Endothelial cell of umbilical vein (primary cell): ENCODE measurements at regions not wholly inside any gene's neighbourhood (a gene's known extent, or its start where the extent isn't known, plus 50 kb on each side); places are given as distances from the start of the nearest gene placed in this dataset.

Experiments
- BruUV-seq: library from RNA; stranded (reverse); fragments of 400-500 nt; replicated peaks from 2 replicates; lab custom pipeline; 2021; lab: Mats Ljungman, UMichigan
- CTCF ChIA-PET: fragments of 300-600, 350-600 bp; sonication (Branson Sonifier 250); formaldehyde crosslinking; loops from one replicate; lab custom pipeline; 2021; ENCODE audit warnings: antibody characterized with exemption, inconsistent platforms; lab: Charles Lee
- POLR2A ChIA-PET: fragments of 300-600, 350-600 bp; sonication (Branson Sonifier 250); formaldehyde crosslinking; loops from one replicate; lab custom pipeline; 2021; ENCODE audit warnings: antibody characterized with exemption, inconsistent platforms; lab: Charles Lee
- DNase-seq: peaks from one replicate; pipeline ENCODE4 v3.0.0-alpha.2; 2011; ENCODE audit warnings: low read depth, low spot score
- FAIRE-seq: peaks from 2 replicates; lab custom pipeline; 2011; peaks lifted over from hg19 to GRCh38; lab: Jason Lieb, UNC
- H2AFZ ChIP-seq: 2 replicates; pipeline ENCODE4 v1.6.0; 2012; ENCODE audit warnings: low read depth, low read length, control low read depth, inconsistent platforms
- H3K27ac ChIP-seq: 2 replicates; pipeline ENCODE4 v1.5.1; 2011; ENCODE audit warnings: low read depth, mild to moderate bottlenecking, control low read depth, low read length, moderate library complexity; ENCODE audit not compliant: insufficient read depth
- H3K27me3 ChIP-seq, 2 experiments: 2 replicates each; pipeline versions ENCODE4 v1.6.0 to v1.6.1; 2011; ENCODE audit warnings: low read length in 2 of 2, mixed read lengths in 1 of 2; ENCODE audit not compliant: control insufficient read depth in 2 of 2, insufficient read depth in 2 of 2
- H3K36me3 ChIP-seq, 2 experiments: 2 replicates in 1 of 2; 3 replicates in 1 of 2; pipeline ENCODE4 v1.5.1; 2011; ENCODE audit warnings: low read length in 2 of 2, mild to moderate bottlenecking in 1 of 2, moderate library complexity in 1 of 2; ENCODE audit not compliant: control insufficient read depth in 2 of 2, insufficient read depth in 2 of 2; ENCODE audit errors: extremely low read depth in 1 of 2
- H3K4me1 ChIP-seq: 3 replicates; pipeline ENCODE4 v1.5.1; 2011; ENCODE audit warnings: mild to moderate bottlenecking, low read length; ENCODE audit not compliant: control insufficient read depth, insufficient read depth; ENCODE audit errors: extremely low read depth
- H3K4me2 ChIP-seq: 2 replicates; pipeline ENCODE4 v1.6.1; 2011; ENCODE audit warnings: low read length, control low read depth, mixed read lengths; ENCODE audit not compliant: insufficient read depth
- H3K4me3 ChIP-seq, 3 experiments: fragments of 200-600 bp in 1 of 3; sonication (generic), shearing (Covaris generic) in 1 of 3; replicated peaks in 1 of 3; 2 replicates each; pipeline ENCODE4 v1.5.1; 2011 to 2016; ENCODE audit warnings: control low read depth in 3 of 3, low read length in 3 of 3, mild to moderate bottlenecking in 2 of 3, inconsistent platforms in 1 of 3, low read depth in 1 of 3, moderate library complexity in 1 of 3; ENCODE audit not compliant: insufficient read depth in 1 of 3
- H3K79me2 ChIP-seq: 2 replicates; pipeline ENCODE4 v1.6.0; 2012; ENCODE audit warnings: low read length, inconsistent platforms; ENCODE audit not compliant: control insufficient read depth, insufficient read depth
- H3K9ac ChIP-seq: replicated peaks from 2 replicates; pipeline ENCODE3; 2011; ENCODE audit warnings: low read length, control low read depth; ENCODE audit not compliant: insufficient read depth; ENCODE audit errors: extremely low read depth
- H3K9me1 ChIP-seq: replicated peaks from 3 replicates; pipeline ENCODE4 v1.6.0; 2011; ENCODE audit warnings: mild to moderate bottlenecking, low read length; ENCODE audit not compliant: control insufficient read depth, insufficient read depth; ENCODE audit errors: extremely low read depth
- H3K9me3 ChIP-seq: replicated peaks from 2 replicates; pipeline ENCODE4 v1.5.1; 2012; ENCODE audit warnings: low read length, inconsistent platforms; ENCODE audit not compliant: control insufficient read depth, insufficient read depth
- H4K20me1 ChIP-seq: replicated peaks from 2 replicates; pipeline ENCODE3; 2011; ENCODE audit warnings: mild to moderate bottlenecking, low read length; ENCODE audit not compliant: control insufficient read depth, insufficient read depth; ENCODE audit errors: extremely low read depth
- FOS ChIP-seq: IDR thresholded peaks from 2 replicates; pipeline ENCODE4 v1.6.1; 2011; ENCODE audit warnings: mild to moderate bottlenecking, low read length, moderate library complexity, borderline replicate concordance; ENCODE audit not compliant: insufficient read depth
- GATA2 ChIP-seq: IDR thresholded peaks from 2 replicates; pipeline ENCODE4 v1.7.0; 2011; ENCODE audit warnings: low read depth, mild to moderate bottlenecking, moderate library complexity, mixed read lengths, low read length; ENCODE audit not compliant: insufficient read length, insufficient read depth
- MAX ChIP-seq: IDR thresholded peaks from 2 replicates; pipeline ENCODE4 v1.6.1; 2011; ENCODE audit not compliant: insufficient read depth, insufficient read length
- POLR2A ChIP-seq: IDR thresholded peaks from 2 replicates; pipeline ENCODE4 v1.6.1; 2012; ENCODE audit warnings: low read depth, mild to moderate bottlenecking, control low read depth, low read length
- POLR2AphosphoS5 ChIP-seq: IDR thresholded peaks from 2 replicates; pipeline ENCODE4 v1.6.1; 2012; ENCODE audit warnings: low read depth, mild to moderate bottlenecking, control low read depth, low read length, moderate library complexity; ENCODE audit not compliant: insufficient read depth
- dilution Hi-C: fragments of 300-500 bp; cut with MboI; formaldehyde crosslinking; loops from one replicate; pipeline ENCODE4 v1.15.0; 2019; ENCODE audit warnings: low sequenced_read_pairs; ENCODE audit not compliant: extremely low pct_ligation_motif_present
- intact Hi-C: fragments of 100-400 bp; cut with micrococcal nuclease; formaldehyde crosslinking; loops from one replicate; pipeline ENCODE4 v1.10.0; 2022
- TF ChIP-seq, protein P1 (sequence below), 2 donors: IDR thresholded peaks; 1 replicate in 1 of 2; 2 replicates in 1 of 2; pipeline ENCODE4 v1.5.1; 2011; ENCODE audit warnings: low read length in 2 of 2, mild to moderate bottlenecking in 2 of 2, moderate library complexity in 2 of 2, control low read depth in 1 of 2, inconsistent platforms in 1 of 2, low read depth in 1 of 2; ENCODE audit not compliant: insufficient read depth in 1 of 2; ENCODE audit errors: extremely low read depth in 1 of 2

- DNase-seq (no peak), FAIRE-seq (no peak)
- Histone ChIP-seq H3K36me3 (no peaks in the 10 kb centered on the region), H3K9ac (no peak overlapping the region), H3K79me2 (no peaks in the 10 kb centered on the region), H3K27me3 (no peaks in the 10 kb centered on the region), H4K20me1 (no peaks in the 10 kb centered on the region), H3K9me3 (peaks cover 8% of the 10 kb centered on the region), H3K27ac (no peak overlapping the region), H3K4me2 (no peak overlapping the region), H2AFZ (no peak overlapping the region), H3K4me3 (no peak overlapping the region), H3K4me1 (no peaks in the 10 kb centered on the region), H3K9me1 (no peaks in the 10 kb centered on the region)
- dilution Hi-C loops, result no loop called here
- TF ChIP-seq GATA2, result no peak
- TF ChIP-seq MAX, result no peak
- TF ChIP-seq POLR2A, result no peak
- TF ChIP-seq, protein P1, sequence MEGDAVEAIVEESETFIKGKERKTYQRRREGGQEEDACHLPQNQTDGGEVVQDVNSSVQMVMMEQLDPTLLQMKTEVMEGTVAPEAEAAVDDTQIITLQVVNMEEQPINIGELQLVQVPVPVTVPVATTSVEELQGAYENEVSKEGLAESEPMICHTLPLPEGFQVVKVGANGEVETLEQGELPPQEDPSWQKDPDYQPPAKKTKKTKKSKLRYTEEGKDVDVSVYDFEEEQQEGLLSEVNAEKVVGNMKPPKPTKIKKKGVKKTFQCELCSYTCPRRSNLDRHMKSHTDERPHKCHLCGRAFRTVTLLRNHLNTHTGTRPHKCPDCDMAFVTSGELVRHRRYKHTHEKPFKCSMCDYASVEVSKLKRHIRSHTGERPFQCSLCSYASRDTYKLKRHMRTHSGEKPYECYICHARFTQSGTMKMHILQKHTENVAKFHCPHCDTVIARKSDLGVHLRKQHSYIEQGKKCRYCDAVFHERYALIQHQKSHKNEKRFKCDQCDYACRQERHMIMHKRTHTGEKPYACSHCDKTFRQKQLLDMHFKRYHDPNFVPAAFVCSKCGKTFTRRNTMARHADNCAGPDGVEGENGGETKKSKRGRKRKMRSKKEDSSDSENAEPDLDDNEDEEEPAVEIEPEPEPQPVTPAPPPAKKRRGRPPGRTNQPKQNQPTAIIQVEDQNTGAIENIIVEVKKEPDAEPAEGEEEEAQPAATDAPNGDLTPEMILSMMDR (IDR thresholded peaks at IDR 0.05; ENCODE audit: extremely low read depth in 1 of 2, insufficient read depth in 1 of 2, low read depth in 1 of 2, low read length in 2 of 2), result no peak
- TF ChIP-seq POLR2AphosphoS5, result no peak
- no peak for TF ChIP-seq FOS
- CTCF ChIA-PET, result no interaction called here
- intact Hi-C loops, result no loop called here
- no TSS peak for BruUV-seq
- POLR2A ChIA-PET, result no interaction called here
Measured at GRCh38 chr3:161689584-161690298, 193.1 kb downstream of the OTOL1 start.
